Esophagus (tissue), 2 donors: ENCODE measurements at regions not wholly inside any gene's neighbourhood (a gene's known extent, or its start where the extent isn't known, plus 50 kb on each side); places are given as distances from the start of the nearest gene placed in this dataset.

ENCODE experiments used
- H3K27ac ChIP-seq, 2 donors: one replicate each; pipeline ENCODE4 v1.5.1; 2013; ENCODE audit warnings: low read depth in 2 of 2, mild to moderate bottlenecking in 2 of 2, inconsistent platforms in 1 of 2, low read length in 1 of 2, moderate library complexity in 1 of 2
- H3K27me3 ChIP-seq, 2 donors: one replicate each; pipeline ENCODE4 v1.6.1; 2013; ENCODE audit warnings: low read length in 2 of 2, control low read depth in 1 of 2, mild to moderate bottlenecking in 1 of 2; ENCODE audit not compliant: insufficient read depth in 2 of 2, control insufficient read depth in 1 of 2
- H3K36me3 ChIP-seq, 2 donors: one replicate each; pipeline ENCODE4 v1.6.1; 2013; ENCODE audit warnings: low read length in 1 of 2; ENCODE audit not compliant: control insufficient read depth in 2 of 2, insufficient read depth in 2 of 2
- H3K4me1 ChIP-seq, 2 donors: one replicate each; pipeline ENCODE4 v1.6.1; 2013; ENCODE audit warnings: low read length in 1 of 2; ENCODE audit not compliant: control insufficient read depth in 2 of 2, insufficient read depth in 2 of 2
- H3K4me3 ChIP-seq, 2 donors: one replicate each; pipeline ENCODE4 v1.5.1; 2013; ENCODE audit warnings: low read length in 2 of 2, mild to moderate bottlenecking in 2 of 2, low read depth in 1 of 2, moderate library complexity in 1 of 2
- H3K9me3 ChIP-seq, 2 donors: one replicate each; pipeline ENCODE4 v1.6.1; 2013; ENCODE audit warnings: mild to moderate bottlenecking in 2 of 2, low read depth in 1 of 2, low read length in 1 of 2, moderate library complexity in 1 of 2; ENCODE audit not compliant: control insufficient read depth in 2 of 2, insufficient read depth in 1 of 2
- WGBS, 2 donors: extraction: QIAGEN DNeasy Blood & Tissue Kit; methylation state at CpG; one replicate each; pipeline ENCODE4 v1.1.7; 2013; 5-methylcytosine and 5-hydroxymethylcytosine counted together
- donor health status: healthy with polysubstance abuse.
- donor health status: Bipolar disorder and iron deficiency.

DNA sequence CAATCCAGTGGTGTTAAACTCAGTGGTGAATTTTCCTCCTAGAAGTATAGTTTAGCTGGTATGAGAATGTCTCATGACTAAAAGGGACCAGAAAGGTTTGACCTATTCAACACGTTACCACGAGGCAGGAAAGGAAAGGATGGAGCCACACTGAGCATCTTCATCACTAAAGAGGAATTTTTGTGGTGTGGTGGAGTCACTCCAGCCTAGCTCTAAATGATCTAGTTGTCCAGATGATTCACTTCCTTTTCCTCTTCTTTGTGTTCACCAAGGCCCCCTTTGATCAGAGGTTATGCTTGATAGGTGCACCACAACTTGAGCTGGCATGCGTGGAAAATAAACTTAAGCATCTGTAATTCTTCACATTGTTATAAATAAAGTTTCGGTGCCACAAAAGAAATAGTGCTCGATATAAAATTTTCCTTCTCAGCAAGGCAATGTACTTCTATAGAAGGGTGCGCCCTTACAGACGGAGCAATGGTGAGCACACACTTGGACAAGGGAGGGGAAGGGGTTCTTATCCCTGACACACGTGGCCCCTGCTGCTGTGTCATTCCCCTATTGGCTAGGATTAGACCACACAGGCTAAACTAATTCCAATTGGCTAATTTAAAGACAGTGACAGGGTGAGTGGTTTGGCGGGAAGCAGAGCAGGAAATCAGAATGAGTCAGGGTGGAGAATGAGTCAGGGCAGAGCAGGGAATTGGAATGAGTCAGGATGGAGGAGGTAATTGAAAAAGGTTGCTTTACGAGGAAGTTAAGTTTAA, 254.6 kb downstream of the HS3ST3A1 start:
- Histone ChIP-seq H3K36me3 (no peaks in the 10 kb centered on the region), H3K4me1 (no peaks in the 10 kb centered on the region), H3K27me3 (no peaks in the 10 kb centered on the region), H3K27ac (no peak overlapping the region), H3K4me3 (no peak overlapping the region), H3K9me3 (peaks cover 0 to 8% of the 10 kb centered on the region in 2 donors)
- 70 to 77% methylated on average over 10 of the region's 10 CpGs for WGBS, 2 donors

- no peaks in the 10 kb centered on the region for H3K4me1 ChIP-seq
- H3K4me3 ChIP-seq, result no peak overlapping the region
- no peak overlapping the region for H3K27ac ChIP-seq
- WGBS, 2 donors, result 95 to 96% methylated on average over 5 of the region's 5 CpGs
- H3K9me3 ChIP-seq, result peaks cover 0 to 8% of the 10 kb centered on the region in 2 donors
- no peaks in the 10 kb centered on the region for H3K27me3 ChIP-seq
- H3K36me3 ChIP-seq, result no peaks in the 10 kb centered on the region
Observed at GRCh38 chr17:13346592-13346991, 255.1 kb downstream of the HS3ST3A1 start.

GRCh38 chr17:13346081-13346533, 255.6 kb downstream of the HS3ST3A1 start:
- Histone ChIP-seq H3K27me3 (no peaks in the 10 kb centered on the region), H3K27ac (no peak overlapping the region), H3K4me1 (no peaks in the 10 kb centered on the region), H3K4me3 (no peak overlapping the region), H3K9me3 (peaks cover 0 to 8% of the 10 kb centered on the region in 2 donors), H3K36me3 (no peaks in the 10 kb centered on the region)
- WGBS, 2 donors, result 62 to 84% methylated on average over 2 of the region's 2 CpGs

GRCh38 chr17:13338421-13338820, 263.3 kb downstream of the HS3ST3A1 start:
- Histone ChIP-seq H3K27ac (no peak overlapping the region), H3K4me3 (peak overlapping the region in 1 of 2 donors; percentile 43), H3K36me3 (no peaks in the 10 kb centered on the region), H3K27me3 (no peaks in the 10 kb centered on the region), H3K4me1 (no peaks in the 10 kb centered on the region), H3K9me3 (no peaks in the 10 kb centered on the region)
- 79 to 89% methylated on average over 1 of the region's 1 CpG for WGBS, 2 donors

GRCh38 chr17:13337864-13338371, 263.8 kb downstream of the HS3ST3A1 start:
- H3K27me3 ChIP-seq, result no peaks in the 10 kb centered on the region
- H3K27ac ChIP-seq, result no peak overlapping the region
- no peaks in the 10 kb centered on the region for H3K4me1 ChIP-seq
- H3K4me3 ChIP-seq, result peak overlapping the region in 1 of 2 donors; percentile 43
- no peaks in the 10 kb centered on the region for H3K9me3 ChIP-seq
- 3 to 4% methylated on average over 12 of the region's 12 CpGs for WGBS, 2 donors
- H3K36me3 ChIP-seq, result no peaks in the 10 kb centered on the region

DNA sequence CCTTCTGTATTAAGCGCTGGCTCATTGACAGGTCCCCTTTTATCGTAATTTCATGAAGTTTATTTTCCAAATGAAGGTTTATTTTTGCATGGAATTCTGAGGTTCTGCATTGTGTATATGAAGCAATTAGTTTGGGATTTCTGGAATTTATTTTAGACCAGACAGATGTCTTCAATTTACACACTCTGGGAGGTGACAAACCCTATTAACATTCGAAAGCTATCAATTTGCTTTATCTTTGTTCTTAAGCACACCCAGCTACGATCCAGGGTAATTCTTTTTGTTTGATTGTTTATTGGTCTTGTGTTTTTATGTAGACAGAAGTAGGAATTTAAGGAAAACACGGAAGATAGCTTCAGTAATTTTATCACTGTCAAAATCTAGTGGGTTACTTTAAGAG, 264.6 kb downstream of the HS3ST3A1 start:
- H3K4me1 ChIP-seq, result no peaks in the 10 kb centered on the region
- no peaks in the 10 kb centered on the region for H3K27me3 ChIP-seq
- no peak overlapping the region for H3K27ac ChIP-seq
- H3K4me3 ChIP-seq, result no peak overlapping the region
- H3K9me3 ChIP-seq, result no peaks in the 10 kb centered on the region
- H3K36me3 ChIP-seq, result no peaks in the 10 kb centered on the region
- WGBS, 2 donors, result 50 to 53% methylated on average over 5 of the region's 5 CpGs

GRCh38 chr17:13334374-13334773, 267.4 kb downstream of the HS3ST3A1 start:
- Histone ChIP-seq H3K4me1 (no peaks in the 10 kb centered on the region), H3K27ac (no peak overlapping the region), H3K36me3 (no peaks in the 10 kb centered on the region), H3K27me3 (no peaks in the 10 kb centered on the region), H3K9me3 (no peaks in the 10 kb centered on the region), H3K4me3 (no peak overlapping the region)
- 86 to 92% methylated on average over 1 of the region's 1 CpG for WGBS, 2 donors

- no peaks in the 10 kb centered on the region for H3K4me1 ChIP-seq
- no peaks in the 10 kb centered on the region for H3K27me3 ChIP-seq
- no peak overlapping the region for H3K27ac ChIP-seq
- H3K4me3 ChIP-seq, result no peak overlapping the region
- WGBS, 2 donors, result 90 to 92% methylated on average over 2 of the region's 2 CpGs
- no peaks in the 10 kb centered on the region for H3K36me3 ChIP-seq
- no peaks in the 10 kb centered on the region for H3K9me3 ChIP-seq
Observed at GRCh38 chr17:13333661-13334060, 268.1 kb downstream of the HS3ST3A1 start.

DNA sequence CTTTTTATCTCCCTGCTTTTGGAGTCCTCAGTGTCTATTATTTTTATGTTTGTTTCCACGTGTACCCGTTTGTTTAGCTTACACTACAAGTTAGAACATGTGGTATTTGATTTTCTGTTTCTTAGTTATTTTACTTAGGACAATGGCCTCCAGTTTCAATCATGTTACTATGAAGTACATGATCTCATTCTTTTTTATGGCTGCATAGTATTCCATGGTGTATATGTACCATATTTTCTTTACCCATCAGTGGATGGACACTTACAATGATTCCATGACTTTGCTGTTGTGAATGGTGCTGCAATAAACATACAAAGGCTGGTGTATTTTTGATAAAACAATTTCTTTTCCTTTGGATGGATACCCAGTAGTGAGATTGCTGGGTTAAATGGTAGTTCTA, 269.5 kb downstream of the HS3ST3A1 start:
- Histone ChIP-seq H3K9me3 (no peaks in the 10 kb centered on the region), H3K27ac (no peak overlapping the region), H3K4me1 (no peaks in the 10 kb centered on the region), H3K4me3 (no peak overlapping the region), H3K36me3 (no peaks in the 10 kb centered on the region), H3K27me3 (no peaks in the 10 kb centered on the region)
- 68 to 70% methylated on average over 2 of the region's 2 CpGs for WGBS, 2 donors

- Histone ChIP-seq H3K4me3 (no peak overlapping the region), H3K9me3 (no peaks in the 10 kb centered on the region), H3K27ac (no peak overlapping the region), H3K36me3 (no peaks in the 10 kb centered on the region), H3K4me1 (no peaks in the 10 kb centered on the region), H3K27me3 (no peaks in the 10 kb centered on the region)
- 94 to 95% methylated on average over 3 of the region's 3 CpGs for WGBS, 2 donors
Observed at GRCh38 chr17:13329421-13329820, 272.3 kb downstream of the HS3ST3A1 start.
